NCI-H2029 treated with DMSO at 0.1 percent for 48 hours (cell line): ENCODE measurements at regions not wholly inside any gene's neighbourhood (a gene's known extent, or its start where the extent isn't known, plus 50 kb on each side); places are given as distances from the start of the nearest gene placed in this dataset.

Experiments used
- DNase-seq: peaks from one replicate; lab custom pipeline; 2025; lab: John Stamatoyannopoulos, UW

DNA sequence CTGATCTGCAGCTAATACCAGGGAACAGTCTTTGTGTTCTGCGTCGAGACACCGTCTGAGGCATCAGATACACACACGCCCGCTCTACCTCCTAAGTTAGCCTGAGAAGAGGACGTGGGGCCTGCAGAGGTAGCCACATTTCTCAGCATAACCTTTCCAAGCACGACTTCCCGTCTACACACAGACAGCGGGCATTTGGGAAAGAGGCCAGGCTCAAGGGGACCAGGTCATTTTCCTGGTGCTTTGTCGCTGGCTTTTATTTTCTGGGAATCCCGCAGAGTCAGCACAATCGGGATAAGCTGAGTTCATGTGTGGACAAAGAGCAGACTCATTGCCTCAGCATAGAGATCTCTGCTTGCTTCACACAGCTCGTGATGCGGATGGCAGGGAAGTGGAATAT is 72.5 kb upstream of the SMYD2 start:
- no peak for DNase-seq

DNA sequence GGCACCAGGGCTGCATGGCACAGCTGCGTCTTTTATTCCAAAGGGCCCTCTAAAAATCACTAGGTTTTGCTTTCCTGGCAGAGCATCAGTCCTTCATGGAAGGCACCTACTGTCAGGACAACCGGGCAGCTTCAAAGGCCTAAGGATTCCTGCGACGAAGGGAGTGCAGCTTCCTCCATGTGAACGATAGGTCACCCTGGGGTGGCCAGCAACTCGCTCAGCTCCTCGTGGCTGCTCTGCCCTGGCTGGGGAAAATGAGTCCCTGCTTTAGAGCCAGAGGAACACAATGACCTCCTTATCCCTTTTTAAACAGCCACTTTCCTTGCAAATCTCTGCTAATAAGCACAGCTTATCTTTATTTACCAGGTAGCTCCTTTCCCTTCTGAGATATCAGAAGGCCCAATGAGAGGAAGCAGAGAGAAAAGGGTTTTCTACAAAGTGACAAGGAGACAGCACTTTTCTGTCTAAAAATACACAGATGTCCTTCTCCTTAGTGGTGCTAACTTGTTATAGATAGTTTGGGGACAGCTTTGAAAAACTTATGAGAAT is 71.6 kb upstream of the SMYD2 start:
- DNase-seq, result no peak

DNA sequence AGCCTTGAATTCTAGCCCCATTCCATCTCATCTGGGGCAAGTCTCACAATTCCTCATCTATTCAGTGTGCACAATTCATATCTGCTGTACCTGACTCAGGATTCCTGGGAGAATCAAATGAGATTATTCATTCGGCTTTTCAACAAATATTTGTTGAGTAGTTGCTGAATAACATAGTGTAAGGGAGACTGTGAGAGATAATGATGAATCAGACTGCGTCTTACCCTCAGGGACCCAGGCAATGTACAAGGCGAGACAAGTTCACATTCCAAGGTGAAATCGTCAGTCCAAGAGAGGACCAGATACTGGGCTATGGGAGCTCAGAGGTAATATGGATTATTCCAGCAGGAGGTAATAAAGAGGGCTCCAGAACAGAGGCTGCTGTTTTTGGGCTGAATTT is 67.8 kb upstream of the SMYD2 start:
- no peak for DNase-seq

DNA sequence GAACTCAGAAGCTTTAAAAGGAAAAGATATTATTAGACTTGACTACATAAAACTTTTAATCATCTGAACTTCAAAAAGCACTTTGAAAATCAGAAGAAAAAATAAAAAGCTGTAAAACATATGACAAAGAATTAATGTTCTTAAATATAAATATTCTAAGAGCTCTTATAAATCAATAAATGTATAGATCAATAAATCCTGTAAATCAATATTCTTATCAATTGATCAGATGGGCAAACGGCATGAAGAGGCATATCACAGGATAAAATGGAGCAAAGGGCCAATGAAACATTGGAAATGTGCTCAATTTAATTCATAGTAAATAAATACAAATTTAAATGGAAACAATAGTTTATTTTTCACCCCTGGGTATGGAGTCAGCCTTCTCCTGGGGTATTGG is 66.1 kb upstream of the SMYD2 start:
- no peak for DNase-seq

DNA sequence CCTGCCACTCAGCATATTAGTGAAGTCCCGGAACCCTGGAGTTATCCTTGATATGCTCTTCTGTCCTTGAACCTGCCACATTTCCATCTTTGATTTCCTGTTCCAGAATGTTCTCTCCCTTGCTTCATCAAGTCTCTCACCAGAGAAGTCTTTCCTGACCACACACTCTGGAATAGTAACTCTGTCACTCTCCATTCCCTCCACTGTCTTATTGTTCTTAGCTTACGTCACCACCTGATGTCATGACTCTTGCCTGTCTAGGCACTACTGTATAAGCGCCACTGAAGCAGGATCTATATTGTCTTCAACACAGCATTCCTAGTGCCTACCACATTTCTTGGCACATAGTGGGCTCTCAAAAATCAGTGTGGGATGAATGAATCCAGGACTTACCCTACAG is 65.4 kb upstream of the SMYD2 start:
- no peak for DNase-seq

DNA sequence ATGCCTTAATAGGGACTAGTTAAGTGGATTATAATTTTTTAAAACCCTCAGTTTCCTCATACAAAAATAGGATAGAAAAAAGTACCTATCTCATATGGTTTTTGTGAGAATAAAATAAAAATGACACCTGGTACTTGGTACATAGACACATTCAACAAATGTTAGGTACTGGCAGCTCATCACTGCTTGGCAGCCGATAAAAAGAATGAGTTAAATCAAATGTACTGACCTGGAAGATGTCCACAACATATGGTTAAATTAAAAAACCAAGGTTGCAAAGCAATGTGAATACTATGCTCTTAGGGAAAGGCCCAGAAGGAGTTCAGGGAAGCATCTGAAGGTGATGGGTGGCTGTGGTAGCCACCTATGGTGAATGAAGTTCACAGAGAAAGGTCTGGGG is 64.9 kb upstream of the SMYD2 start:
- no peak for DNase-seq

DNA sequence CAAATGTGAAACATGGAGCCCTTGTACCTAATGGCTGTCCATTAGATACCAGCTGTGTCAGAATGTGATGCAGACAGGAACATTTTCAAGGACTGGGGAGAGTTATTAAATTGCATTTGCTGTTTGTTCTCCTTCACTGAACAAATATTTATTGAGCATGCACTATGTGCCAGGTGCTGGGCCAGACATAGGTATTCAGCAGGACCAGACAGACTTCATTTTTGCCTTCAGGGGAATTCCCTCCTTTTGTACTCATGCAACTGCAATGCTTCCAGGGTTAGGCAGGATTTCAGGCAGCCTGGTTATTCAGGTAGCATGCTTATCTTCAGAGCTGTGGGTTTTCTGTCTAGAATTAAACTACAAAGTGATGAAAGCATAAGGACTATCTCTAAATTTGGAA is 64.2 kb upstream of the SMYD2 start:
- DNase-seq, result peak; percentile 63

DNA sequence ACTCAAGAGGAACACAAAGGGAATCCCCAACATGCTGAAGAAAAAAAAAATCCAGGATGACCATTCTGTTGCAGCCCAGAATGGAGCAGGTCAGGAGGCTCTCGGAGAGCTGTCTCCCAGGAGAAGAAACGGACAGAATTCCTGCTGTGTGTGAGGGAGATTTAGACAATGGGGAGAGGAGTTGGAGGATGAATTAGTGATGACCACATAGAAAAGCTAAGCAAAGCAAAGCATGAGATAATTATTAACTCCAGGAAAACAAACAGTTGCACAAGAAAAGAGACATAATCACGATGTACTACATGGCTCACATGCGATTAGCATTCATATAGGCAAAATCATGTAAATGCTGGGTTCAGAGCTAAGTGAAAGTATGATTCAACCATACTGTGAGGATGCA is 61.1 kb upstream of the SMYD2 start:
- DNase-seq, result no peak

DNA sequence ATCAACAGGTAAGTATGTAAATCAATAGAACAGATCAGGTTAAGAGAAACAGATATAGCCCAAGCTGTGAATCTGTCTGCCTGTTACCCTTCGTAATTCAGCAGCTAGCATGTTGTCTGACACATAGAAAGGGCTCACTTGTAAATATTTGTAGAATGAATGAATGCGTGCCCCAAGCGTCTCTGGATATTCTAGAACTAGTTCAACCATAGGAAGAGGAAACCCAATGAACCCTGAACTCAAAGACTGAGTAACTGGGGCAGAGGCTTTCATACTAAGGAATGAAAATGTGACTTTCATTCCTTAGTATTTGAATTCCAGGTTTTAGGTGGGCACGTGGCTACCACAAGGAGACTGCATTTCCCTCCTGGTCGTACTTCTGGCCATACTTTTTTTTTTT is 60.1 kb upstream of the SMYD2 start:
- no peak for DNase-seq

DNA sequence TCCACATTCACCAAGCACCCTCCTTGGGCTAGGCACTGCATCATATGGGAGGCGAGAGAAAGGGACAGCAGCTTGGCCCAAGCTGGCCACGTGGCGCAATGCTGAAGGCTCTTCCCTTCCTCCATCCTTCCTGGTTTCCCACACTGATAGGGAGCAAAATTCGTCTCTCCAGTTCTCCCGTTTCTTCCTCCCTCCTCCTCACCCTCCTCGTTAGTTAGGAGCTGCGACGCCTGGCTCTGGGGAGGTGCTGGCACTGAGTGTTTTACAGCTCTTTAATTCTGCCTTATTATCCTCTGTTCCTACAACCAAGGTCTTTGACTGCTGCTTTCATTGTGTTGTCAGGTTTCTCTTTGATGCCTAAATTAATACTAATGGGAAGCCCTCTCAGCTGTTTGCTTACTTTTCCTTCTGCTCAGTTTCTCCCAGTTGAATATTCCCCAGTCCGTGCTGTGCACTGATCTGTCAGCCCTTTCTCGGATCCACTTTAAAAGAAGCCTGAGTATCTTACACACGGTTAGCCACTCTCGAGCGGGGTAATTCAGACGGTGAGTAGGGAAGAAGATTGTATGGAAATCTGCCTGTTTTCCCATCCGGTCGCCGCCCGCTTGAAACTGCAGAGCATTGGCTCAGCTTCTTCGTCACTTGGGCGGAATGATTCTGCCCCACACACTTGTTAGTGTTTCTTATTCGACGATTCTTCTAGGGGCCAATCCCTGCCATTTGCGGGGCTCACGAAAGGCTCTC is 56.2 kb upstream of the SMYD2 start:
- no peak for DNase-seq

DNA sequence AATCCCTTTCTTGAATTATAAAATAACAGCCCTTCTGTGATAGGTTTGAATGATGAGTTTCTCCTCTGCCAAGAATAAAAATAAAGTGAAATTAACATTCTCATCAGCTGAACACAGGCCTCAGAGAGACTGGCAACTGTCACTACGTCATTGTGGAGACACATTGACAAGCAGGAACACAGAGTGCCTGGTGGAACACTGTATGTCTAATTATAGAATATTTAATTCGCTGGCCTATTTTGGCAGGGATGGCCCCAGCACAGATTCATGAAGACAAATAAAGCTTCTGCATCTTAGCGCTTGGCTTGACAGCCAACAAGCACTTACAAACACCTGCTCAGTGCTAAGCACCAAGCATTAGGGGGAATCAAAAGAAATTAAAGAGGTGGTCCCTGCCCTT is 52.0 kb upstream of the SMYD2 start:
- peak; percentile 47 for DNase-seq

DNA sequence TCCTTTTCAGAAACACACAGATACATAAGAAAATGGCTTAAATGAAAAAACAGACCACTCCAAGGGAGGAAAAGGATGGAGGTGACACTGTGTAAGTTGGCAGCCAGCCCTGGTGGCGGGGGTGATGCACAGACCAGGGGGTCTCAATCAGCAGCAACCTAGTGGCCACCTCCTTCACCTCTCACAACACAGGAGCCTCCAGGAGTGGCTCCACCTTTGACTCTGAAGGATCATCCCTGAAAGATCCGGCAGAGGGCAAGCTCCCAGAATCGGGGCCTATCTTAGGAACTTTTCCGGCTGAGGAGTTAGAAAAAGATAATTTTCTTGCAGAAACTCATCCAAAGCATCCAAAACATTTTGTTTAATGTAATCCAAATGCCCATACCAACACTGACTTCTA is 51.2 kb upstream of the SMYD2 start:
- no peak for DNase-seq
